H9 (cell line): ENCODE measurements at regions not wholly inside any gene's neighbourhood (a gene's known extent, or its start where the extent isn't known, plus 50 kb on each side); places are given as distances from the start of the nearest gene placed in this dataset.

ENCODE experiments used
- DNase-seq: peaks from one replicate; pipeline ENCODE4 v3.0.0-alpha.2; 2017
- H2AFZ ChIP-seq: one replicate; pipeline ENCODE4 v1.6.1; 2013; ENCODE audit warnings: mild to moderate bottlenecking, low read length, control low read depth, moderate library complexity
- H2AK5ac ChIP-seq: 2 replicates; pipeline ENCODE4 v1.6.1; 2013; ENCODE audit warnings: low read length, control low read depth, mixed read lengths; ENCODE audit not compliant: insufficient read length
- H2BK120ac ChIP-seq: one replicate; pipeline ENCODE4 v1.6.1; 2013; ENCODE audit warnings: low read depth, mild to moderate bottlenecking, low read length, control low read depth, inconsistent platforms; ENCODE audit not compliant: poor library complexity, severe bottlenecking
- H2BK12ac ChIP-seq: 2 replicates; pipeline ENCODE4 v1.6.1; 2013; ENCODE audit warnings: low read length, control low read depth, mixed read lengths, low read depth; ENCODE audit not compliant: insufficient read length
- H2BK15ac ChIP-seq: 2 replicates; pipeline ENCODE4 v1.6.1; 2013; ENCODE audit warnings: low read depth, low read length, control low read depth
- H2BK20ac ChIP-seq: one replicate; pipeline ENCODE4 v1.6.1; 2013; ENCODE audit warnings: low read depth, mild to moderate bottlenecking, low read length, control low read depth, inconsistent platforms; ENCODE audit not compliant: poor library complexity, severe bottlenecking
- H2BK5ac ChIP-seq: 2 replicates; pipeline ENCODE4 v1.6.1; 2013; ENCODE audit warnings: low read length, control low read depth, mixed read lengths; ENCODE audit not compliant: insufficient read length
- H3K14ac ChIP-seq: 2 replicates; pipeline ENCODE4 v1.6.1; 2013; ENCODE audit warnings: low read length, control low read depth; ENCODE audit not compliant: insufficient read depth
- H3K18ac ChIP-seq: 2 replicates; pipeline ENCODE4 v1.6.1; 2013; ENCODE audit warnings: low read depth, mild to moderate bottlenecking, mixed read lengths, low read length, control low read depth; ENCODE audit not compliant: insufficient read length
- H3K23ac ChIP-seq: 2 replicates; pipeline ENCODE4 v1.6.1; 2013; ENCODE audit warnings: low read length, control low read depth, mixed read lengths, low read depth; ENCODE audit not compliant: insufficient read length
- H3K23me2 ChIP-seq: 2 replicates; pipeline ENCODE4 v1.6.1; 2013; ENCODE audit warnings: low read depth, mild to moderate bottlenecking, mixed read lengths, low read length, control low read depth; ENCODE audit not compliant: insufficient read length, poor library complexity, severe bottlenecking
- H3K27ac ChIP-seq: 2 replicates; pipeline ENCODE4 v1.5.1; 2013; ENCODE audit warnings: low read length, control low read depth, mixed read lengths, low read depth; ENCODE audit not compliant: insufficient read length
- H3K27me3 ChIP-seq: 2 replicates; pipeline ENCODE4 v1.6.1; 2013; ENCODE audit warnings: low read length, control low read depth, inconsistent platforms; ENCODE audit not compliant: insufficient read depth
- H3K4ac ChIP-seq: 2 replicates; pipeline ENCODE4 v1.6.1; 2013; ENCODE audit warnings: low read depth, mild to moderate bottlenecking, control low read depth, inconsistent platforms, low read length, moderate library complexity
- H3K4me1 ChIP-seq: 2 replicates; pipeline ENCODE4 v1.6.1; 2013; ENCODE audit warnings: low read length, control low read depth, inconsistent platforms; ENCODE audit not compliant: insufficient read depth
- H3K4me2 ChIP-seq: 2 replicates; pipeline ENCODE4 v1.6.1; 2013; ENCODE audit warnings: low read length, control low read depth, mixed read lengths; ENCODE audit not compliant: insufficient read length, insufficient read depth
- H3K56ac ChIP-seq: 2 replicates; pipeline ENCODE4 v1.6.1; 2013; ENCODE audit warnings: low read depth, mild to moderate bottlenecking, mixed read lengths, low read length, control low read depth; ENCODE audit not compliant: insufficient read length
- H3K79me1 ChIP-seq: 2 replicates; pipeline ENCODE4 v1.6.1; 2013; ENCODE audit warnings: low read depth, mild to moderate bottlenecking, moderate library complexity, low read length, control low read depth, inconsistent platforms; ENCODE audit not compliant: insufficient read depth, poor library complexity, severe bottlenecking
- H3K79me2 ChIP-seq: 2 replicates; pipeline ENCODE4 v1.6.1; 2013; ENCODE audit warnings: low read length, control low read depth, inconsistent platforms; ENCODE audit not compliant: insufficient read depth
- H3K9ac ChIP-seq: 2 replicates; pipeline ENCODE4 v1.6.1; 2013; ENCODE audit warnings: low read length, control low read depth, mixed read lengths; ENCODE audit not compliant: insufficient read length; ENCODE audit errors: extremely low read depth
- H3K9me3 ChIP-seq: one replicate; pipeline ENCODE4 v1.6.1; 2013; ENCODE audit warnings: low read depth, low read length, inconsistent platforms; ENCODE audit not compliant: control insufficient read depth
- H3T11ph ChIP-seq: one replicate; pipeline ENCODE4 v1.6.1; 2013; ENCODE audit warnings: mild to moderate bottlenecking, low read length, control low read depth, inconsistent platforms
- H4K20me1 ChIP-seq: one replicate; pipeline ENCODE4 v1.6.1; 2013; ENCODE audit not compliant: control insufficient read depth, insufficient read length, insufficient read depth
- H4K5ac ChIP-seq: 2 replicates; pipeline ENCODE4 v1.6.1; 2013; ENCODE audit warnings: low read depth, mild to moderate bottlenecking, mixed read lengths, low read length, control low read depth; ENCODE audit not compliant: insufficient read length
- H4K8ac ChIP-seq: replicated peaks from 2 replicates; pipeline ENCODE4 v1.6.1; 2013; ENCODE audit warnings: low read length, control low read depth, mixed read lengths, low read depth; ENCODE audit not compliant: insufficient read length
- H4K91ac ChIP-seq: 2 replicates; pipeline ENCODE4 v1.6.1; 2013; ENCODE audit warnings: low read depth, mild to moderate bottlenecking, moderate library complexity, mixed read lengths, low read length, control low read depth; ENCODE audit not compliant: insufficient read length
- H3K27ac Mint-ChIP-seq, 3 experiments: 2 replicates in 2 of 3; 3 replicates in 1 of 3; pipeline ENCODE4 v1.8.0; 2020 to 2021; ENCODE audit warnings: mixed read lengths in 3 of 3, mild to moderate bottlenecking in 1 of 3, moderate library complexity in 1 of 3
- H3K27me3 Mint-ChIP-seq: 2 replicates; pipeline ENCODE4 v1.8.0; 2021; ENCODE audit warnings: low read depth, mild to moderate bottlenecking, moderate library complexity, mixed read lengths
- H3K36me3 Mint-ChIP-seq, 3 experiments: 2 replicates in 2 of 3; 3 replicates in 1 of 3; pipeline ENCODE4 v1.8.0; 2020 to 2021; ENCODE audit warnings: low read depth in 3 of 3, mixed read lengths in 3 of 3; ENCODE audit not compliant: insufficient read depth in 1 of 3
- H3K4me1 Mint-ChIP-seq, 2 experiments: 2 replicates each; pipeline ENCODE4 v1.8.0; 2020; ENCODE audit warnings: mixed read lengths in 2 of 2
- H3K4me3 Mint-ChIP-seq, 2 experiments: 2 replicates in 1 of 2; 3 replicates in 1 of 2; pipeline ENCODE4 v1.8.0; 2020 to 2021; ENCODE audit warnings: mild to moderate bottlenecking in 2 of 2, mixed read lengths in 2 of 2, moderate library complexity in 1 of 2
- H3K9me3 Mint-ChIP-seq, 2 experiments: 2 replicates in 1 of 2; 3 replicates in 1 of 2; pipeline ENCODE4 v1.8.0; 2020; ENCODE audit warnings: mild to moderate bottlenecking in 2 of 2, mixed read lengths in 2 of 2, moderate library complexity in 1 of 2
- WGBS: extraction: QIAGEN DNeasy Blood & Tissue Kit; methylation state at CpG from one replicate; pipeline ENCODE4 v1.1.7; 2013; ENCODE audit warnings: missing lambda C conversion rate, low lambda C conversion rate, mixed read lengths; ENCODE audit not compliant: insufficient read length; ENCODE audit errors: extremely low coverage; 5-methylcytosine and 5-hydroxymethylcytosine counted together
- TF ChIP-seq, protein P1 (sequence below): fragments of 200-600 bp; sonication (generic); conservative IDR thresholded peaks from 3 replicates; pipeline ENCODE4 v1.8.0; 2021; ENCODE audit warnings: antibody characterized with exemption, mild to moderate bottlenecking

- no peak overlapping the region for H3K27ac ChIP-seq
- H3K23ac ChIP-seq = no peak overlapping the region
- Mint-ChIP-seq H3K36me3 (no peaks in the 10 kb centered on the region; a peak in 2 of 7 replicates), H3K9me3 (no peaks in the 10 kb centered on the region; a peak in 2 of 5 replicates), H3K4me3 (no peak overlapping the region), H3K27me3 (no peaks in the 10 kb centered on the region; the same call in 1 of the 2 replicates), H3K4me1 (no peaks in the 10 kb centered on the region), H3K27ac (no peak overlapping the region)
- H3T11ph ChIP-seq = no peak overlapping the region
- H2BK15ac ChIP-seq = no peak overlapping the region
- H3K18ac ChIP-seq = no peak overlapping the region
- H3K4ac ChIP-seq = no peak overlapping the region
- H3K79me1 ChIP-seq = no peaks in the 10 kb centered on the region
- H2BK20ac ChIP-seq = no peak overlapping the region
- DNase-seq = no peak
- no peaks in the 10 kb centered on the region for H3K79me2 ChIP-seq
- no peak overlapping the region for H3K56ac ChIP-seq
- no peak overlapping the region for H2BK5ac ChIP-seq
- WGBS = no CpG with 5 or more reads among the region's 2 CpGs
- H4K5ac ChIP-seq = no peak overlapping the region
- no peak overlapping the region for H4K8ac ChIP-seq
- no peak overlapping the region for H3K14ac ChIP-seq
- no peak overlapping the region for H4K91ac ChIP-seq
- no peaks in the 10 kb centered on the region for H3K27me3 ChIP-seq
- H2BK120ac ChIP-seq = no peak overlapping the region
- H3K9ac ChIP-seq = no peak overlapping the region
- no peak overlapping the region for H2BK12ac ChIP-seq
- no peak overlapping the region for H3K4me2 ChIP-seq
- no peak overlapping the region for H2AK5ac ChIP-seq
- no peaks in the 10 kb centered on the region for H4K20me1 ChIP-seq
- TF ChIP-seq, protein P1, sequence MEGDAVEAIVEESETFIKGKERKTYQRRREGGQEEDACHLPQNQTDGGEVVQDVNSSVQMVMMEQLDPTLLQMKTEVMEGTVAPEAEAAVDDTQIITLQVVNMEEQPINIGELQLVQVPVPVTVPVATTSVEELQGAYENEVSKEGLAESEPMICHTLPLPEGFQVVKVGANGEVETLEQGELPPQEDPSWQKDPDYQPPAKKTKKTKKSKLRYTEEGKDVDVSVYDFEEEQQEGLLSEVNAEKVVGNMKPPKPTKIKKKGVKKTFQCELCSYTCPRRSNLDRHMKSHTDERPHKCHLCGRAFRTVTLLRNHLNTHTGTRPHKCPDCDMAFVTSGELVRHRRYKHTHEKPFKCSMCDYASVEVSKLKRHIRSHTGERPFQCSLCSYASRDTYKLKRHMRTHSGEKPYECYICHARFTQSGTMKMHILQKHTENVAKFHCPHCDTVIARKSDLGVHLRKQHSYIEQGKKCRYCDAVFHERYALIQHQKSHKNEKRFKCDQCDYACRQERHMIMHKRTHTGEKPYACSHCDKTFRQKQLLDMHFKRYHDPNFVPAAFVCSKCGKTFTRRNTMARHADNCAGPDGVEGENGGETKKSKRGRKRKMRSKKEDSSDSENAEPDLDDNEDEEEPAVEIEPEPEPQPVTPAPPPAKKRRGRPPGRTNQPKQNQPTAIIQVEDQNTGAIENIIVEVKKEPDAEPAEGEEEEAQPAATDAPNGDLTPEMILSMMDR = no peak
- no peak overlapping the region for H2AFZ ChIP-seq
- H3K9me3 ChIP-seq = no peaks in the 10 kb centered on the region
- H3K23me2 ChIP-seq = no peaks in the 10 kb centered on the region
- H3K4me1 ChIP-seq = no peaks in the 10 kb centered on the region
Measured at GRCh38 chr19:31970027-31970461, 375.4 kb upstream of the ZNF507 start.
